ENCODE measurements at regions not wholly inside any gene's neighbourhood (a gene's known extent, or its start where the extent isn't known, plus 50 kb on each side); places are given as distances from the start of the nearest gene placed in this dataset.

- DNase-seq = no peak
Measured at GRCh38 chr2:181395851-181396250, 61.3 kb upstream of the ITGA4 start.

- no peak for DNase-seq
Measured at GRCh38 chr2:181396256-181397123, 60.7 kb upstream of the ITGA4 start.

DNA sequence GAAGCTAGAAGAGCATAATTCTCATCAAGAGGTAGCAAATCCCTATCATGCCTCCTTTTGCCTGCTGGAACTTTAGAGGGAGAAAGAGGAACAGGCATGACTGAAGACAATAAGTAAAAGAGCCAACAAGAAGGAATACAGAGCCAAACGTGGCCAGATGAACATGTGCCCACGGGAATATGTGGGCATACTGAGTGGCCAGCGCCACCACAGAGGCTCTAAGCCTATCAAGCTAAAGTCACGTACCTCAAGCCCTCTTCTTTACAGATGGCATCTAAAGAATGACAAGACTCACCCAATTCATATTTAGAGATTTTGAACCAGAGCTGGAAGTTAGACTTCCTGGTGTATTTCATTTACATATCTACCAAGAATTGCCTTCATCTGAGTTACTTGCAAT is 59.9 kb upstream of the ITGA4 start:
- DNase-seq = no peak

- no peak for DNase-seq
Measured at GRCh38 chr2:181398000-181398399, 59.2 kb upstream of the ITGA4 start.

DNA sequence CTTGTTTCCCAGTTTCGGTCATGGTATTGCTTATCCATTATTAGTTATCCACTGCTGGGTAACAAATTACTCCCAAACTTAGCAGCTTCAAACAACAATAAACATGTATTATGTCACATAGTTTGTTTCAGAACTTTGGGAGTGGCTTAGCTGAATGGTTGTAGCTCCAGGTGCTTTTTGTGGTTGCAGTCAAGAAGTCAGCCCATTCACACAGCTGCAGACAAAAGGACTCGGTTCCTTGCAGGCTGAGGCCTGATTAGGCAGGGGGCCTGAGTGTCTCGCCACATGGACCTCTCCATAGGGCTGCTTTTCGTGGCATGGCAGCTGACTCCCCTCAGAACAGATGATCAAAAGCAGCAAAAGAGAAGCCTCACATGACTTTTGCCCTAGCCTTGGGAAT is 58.2 kb upstream of the ITGA4 start:
- no peak for DNase-seq

DNA sequence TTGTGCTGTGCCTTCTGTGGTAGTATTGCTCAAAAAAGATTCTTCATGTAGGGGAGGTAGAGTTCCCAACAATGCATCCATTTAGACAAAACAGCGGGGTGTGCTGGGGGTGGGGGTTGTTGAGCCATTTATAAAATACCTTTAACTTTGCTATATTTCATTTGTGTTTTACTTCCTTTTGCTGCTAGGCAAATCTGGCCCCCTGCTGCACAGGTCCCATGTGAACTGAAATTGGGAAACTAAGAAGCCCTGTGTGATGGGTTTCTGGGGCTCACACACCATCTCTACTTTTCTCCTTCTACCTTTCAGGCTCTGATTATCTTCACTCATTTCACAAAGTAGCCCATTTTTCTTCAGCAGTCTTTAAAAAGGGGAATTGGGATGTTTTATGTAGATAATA is 52.7 kb upstream of the ITGA4 start:
- no peak for DNase-seq

DNA sequence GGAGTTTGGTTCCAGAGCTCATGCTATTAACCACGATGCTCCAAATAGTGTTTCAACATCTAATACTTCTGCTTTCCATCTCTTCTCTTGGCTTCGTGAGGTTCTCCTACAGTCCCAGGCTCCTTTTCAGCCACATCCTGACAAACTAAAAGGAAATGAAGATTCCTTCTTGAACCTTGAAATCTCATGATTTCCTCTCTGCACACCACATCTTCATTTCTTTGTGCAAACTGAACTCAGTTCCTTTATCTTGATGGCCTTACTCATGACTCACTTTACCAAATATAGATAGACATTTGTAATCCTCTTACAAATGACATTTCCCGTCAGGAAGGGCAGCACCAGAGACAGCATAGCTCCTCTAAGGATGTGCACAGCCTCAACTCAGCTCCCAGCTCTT is 50.0 kb upstream of the ITGA4 start:
- DNase-seq = no peak
